Fibroblast of pulmonary artery (primary cell): ENCODE measurements at regions not wholly inside any gene's neighbourhood (a gene's known extent, or its start where the extent isn't known, plus 50 kb on each side); places are given as distances from the start of the nearest gene placed in this dataset.

Source experiments
- DNase-seq: peaks from one replicate; pipeline ENCODE4 v3.0.0-alpha.2; 2010; ENCODE audit warnings: low read depth
- H3K4me3 ChIP-seq: replicated peaks from 2 replicates; pipeline ENCODE4 v1.5.1; 2011; ENCODE audit warnings: low read depth, mild to moderate bottlenecking, control low read depth, low read length, moderate library complexity
- TF ChIP-seq, protein P1 (sequence below): IDR thresholded peaks from 2 replicates; pipeline ENCODE4 v1.5.1; 2011; ENCODE audit warnings: mild to moderate bottlenecking, control low read depth, low read length, inconsistent platforms; ENCODE audit errors: missing control alignments

DNA sequence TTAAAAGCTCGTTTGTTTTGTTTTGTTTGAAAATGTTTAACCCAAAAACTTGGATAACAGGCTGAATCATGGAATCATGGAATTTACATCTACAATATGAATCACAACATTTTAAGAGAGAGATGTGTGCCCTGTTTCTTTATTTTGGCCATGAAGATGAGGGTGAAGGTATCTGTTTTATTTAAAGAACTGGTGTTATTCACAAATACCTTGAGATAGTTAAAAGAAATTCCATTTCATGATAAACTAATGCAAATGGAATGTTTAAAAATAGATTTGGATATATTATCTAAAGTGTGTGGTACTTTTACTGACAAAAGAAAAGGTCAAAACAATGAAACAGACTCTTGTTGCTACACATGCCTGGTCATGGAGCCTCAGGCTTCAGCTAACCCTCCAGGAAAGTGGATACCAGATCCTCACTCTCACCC is 486.0 kb upstream of the CFAP20DC start:
- no peak overlapping the region for H3K4me3 ChIP-seq
- TF ChIP-seq, protein P1, sequence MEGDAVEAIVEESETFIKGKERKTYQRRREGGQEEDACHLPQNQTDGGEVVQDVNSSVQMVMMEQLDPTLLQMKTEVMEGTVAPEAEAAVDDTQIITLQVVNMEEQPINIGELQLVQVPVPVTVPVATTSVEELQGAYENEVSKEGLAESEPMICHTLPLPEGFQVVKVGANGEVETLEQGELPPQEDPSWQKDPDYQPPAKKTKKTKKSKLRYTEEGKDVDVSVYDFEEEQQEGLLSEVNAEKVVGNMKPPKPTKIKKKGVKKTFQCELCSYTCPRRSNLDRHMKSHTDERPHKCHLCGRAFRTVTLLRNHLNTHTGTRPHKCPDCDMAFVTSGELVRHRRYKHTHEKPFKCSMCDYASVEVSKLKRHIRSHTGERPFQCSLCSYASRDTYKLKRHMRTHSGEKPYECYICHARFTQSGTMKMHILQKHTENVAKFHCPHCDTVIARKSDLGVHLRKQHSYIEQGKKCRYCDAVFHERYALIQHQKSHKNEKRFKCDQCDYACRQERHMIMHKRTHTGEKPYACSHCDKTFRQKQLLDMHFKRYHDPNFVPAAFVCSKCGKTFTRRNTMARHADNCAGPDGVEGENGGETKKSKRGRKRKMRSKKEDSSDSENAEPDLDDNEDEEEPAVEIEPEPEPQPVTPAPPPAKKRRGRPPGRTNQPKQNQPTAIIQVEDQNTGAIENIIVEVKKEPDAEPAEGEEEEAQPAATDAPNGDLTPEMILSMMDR, result no peak
- peak; percentile 20 for DNase-seq

DNA sequence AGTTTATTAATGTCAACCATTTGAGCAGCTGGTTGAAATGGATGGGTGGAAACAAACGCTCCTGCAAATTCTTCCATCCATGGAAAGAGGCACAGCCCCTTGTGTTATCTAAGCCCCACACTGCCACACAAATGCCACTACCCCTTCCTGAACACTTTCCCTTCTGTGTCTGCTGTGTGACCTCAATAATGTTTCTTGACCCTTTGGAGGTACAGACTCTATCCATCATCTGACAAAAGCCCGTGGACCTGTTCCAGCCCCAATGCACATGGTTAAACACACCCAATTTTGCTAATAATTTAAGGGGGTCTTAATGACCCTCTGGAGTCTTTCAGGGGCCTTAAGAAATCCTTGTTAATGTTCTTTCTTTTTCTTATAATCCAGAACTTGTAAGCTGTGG is 482.2 kb upstream of the CFAP20DC start:
- DNase-seq, result no peak
- TF ChIP-seq, protein P1, result no peak

DNA sequence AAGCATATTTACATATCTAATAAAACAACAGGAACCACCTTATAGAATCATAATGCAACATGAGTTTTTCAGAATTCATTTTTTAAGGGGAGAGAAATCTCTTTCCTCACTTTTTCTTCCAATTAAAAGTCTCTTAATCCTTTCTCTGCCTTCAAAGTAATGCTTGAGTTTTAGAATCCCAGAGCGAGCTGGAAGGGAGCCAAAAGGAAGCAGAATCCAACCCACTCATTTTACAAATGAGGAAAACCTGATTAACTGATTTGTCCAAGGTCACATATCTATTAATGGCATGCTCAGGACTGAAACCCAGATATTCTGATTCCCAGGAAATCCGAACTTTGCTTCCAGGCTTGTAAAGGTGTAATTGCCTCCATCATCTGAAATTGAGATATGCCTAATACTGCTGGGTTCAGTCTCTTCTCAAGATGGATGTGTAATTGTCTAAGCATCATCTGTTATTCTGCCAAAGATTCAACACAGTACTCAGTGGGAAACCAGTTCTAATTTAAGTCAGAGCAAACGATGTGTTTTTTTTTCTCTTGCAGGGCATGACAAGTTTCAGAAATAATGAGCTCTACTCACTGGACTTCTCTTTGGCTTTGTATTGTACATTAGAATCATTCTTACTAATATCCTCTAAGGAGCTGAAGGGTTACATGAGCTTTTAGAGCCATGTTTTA is 481.4 kb upstream of the CFAP20DC start:
- no peak overlapping the region for H3K4me3 ChIP-seq
- TF ChIP-seq, protein P1, result no peak
- DNase-seq, result no peak

More for the DNA sequence above, 482.2 kb upstream of the CFAP20DC start:
- no peak overlapping the region for H3K4me3 ChIP-seq

DNA sequence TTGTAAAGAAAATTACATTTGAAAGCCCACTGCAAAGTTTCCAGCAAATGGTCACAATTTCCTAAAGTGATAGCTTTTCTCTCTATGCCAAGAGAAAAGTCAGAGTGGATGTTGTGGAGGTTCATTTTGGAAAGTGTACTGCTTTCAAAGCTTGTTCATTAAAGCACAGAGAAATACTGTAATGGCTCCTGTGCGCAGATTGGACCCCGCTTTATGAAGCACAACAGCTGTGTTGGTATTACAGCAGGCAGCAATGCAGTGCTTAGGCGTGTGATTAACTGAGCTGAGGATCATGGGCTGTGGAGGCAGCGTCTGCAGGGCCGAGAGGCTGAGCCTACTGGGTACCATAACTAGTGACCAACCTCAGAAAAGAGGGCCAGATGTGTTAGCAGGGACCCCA is 478.4 kb upstream of the CFAP20DC start:
- no peak for DNase-seq
- TF ChIP-seq, protein P1, result no peak
- no peak overlapping the region for H3K4me3 ChIP-seq

DNA sequence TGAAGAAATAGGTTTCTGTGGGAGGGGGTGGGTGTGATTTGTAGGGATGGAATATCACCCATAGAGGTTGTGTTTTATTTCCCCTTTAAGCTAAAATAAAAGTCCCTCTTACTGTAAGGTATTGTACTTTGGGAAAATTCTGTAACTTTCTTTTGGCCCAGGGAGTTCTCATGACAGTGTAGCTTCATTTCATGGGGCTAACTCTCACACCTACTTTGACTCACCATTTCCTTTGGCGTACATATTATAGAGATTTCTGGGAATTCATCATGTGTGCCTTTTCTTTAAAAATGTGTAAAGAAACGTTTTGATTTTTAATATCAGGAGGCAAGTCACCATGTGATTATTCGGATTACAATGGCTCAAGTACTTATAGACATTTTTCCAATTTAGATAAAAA is 477.7 kb upstream of the CFAP20DC start:
- no peak overlapping the region for H3K4me3 ChIP-seq
- DNase-seq, result no peak
- TF ChIP-seq, protein P1, result no peak

DNA sequence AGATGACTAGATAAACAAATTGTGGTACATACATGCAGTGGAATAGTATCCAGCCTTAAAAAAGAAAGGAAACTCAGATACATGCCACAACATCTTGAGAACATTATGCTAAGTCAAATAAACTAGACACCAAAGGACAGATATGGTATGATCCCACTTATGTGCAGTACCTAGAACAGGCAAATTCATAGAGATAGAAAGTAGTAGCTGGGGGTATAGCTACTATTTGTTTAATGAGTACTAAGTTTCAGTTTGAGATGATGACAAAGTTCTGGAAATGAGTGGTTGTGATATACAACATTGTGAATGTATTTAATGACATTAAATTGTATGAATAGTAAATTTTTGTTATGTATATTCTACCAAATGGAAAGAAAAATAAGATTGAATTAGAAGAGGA is 477.2 kb upstream of the CFAP20DC start:
- DNase-seq, result no peak
- TF ChIP-seq, protein P1, result no peak
- H3K4me3 ChIP-seq, result no peak overlapping the region

DNA sequence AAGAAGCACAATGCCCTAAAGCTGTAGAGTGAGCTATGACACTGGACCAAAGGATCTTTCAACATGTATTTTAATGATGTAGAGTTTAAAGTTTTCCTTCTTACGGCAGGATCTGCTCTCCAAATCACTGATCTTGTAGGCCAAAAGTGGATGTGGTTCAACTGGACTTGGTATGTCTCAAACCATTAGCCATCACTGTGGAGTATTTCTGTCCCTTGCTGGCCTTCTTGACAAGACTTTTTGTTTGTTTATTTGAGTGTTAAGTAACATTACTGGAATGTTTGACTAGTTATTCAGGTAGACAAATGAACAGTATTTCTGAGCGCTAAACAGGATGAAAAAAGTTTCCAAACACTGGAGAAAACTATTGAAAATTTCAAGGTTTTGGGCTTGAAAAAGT is 472.7 kb upstream of the CFAP20DC start:
- TF ChIP-seq, protein P1, result no peak
- no peak overlapping the region for H3K4me3 ChIP-seq

More for the DNA sequence above, 472.7 kb upstream of the CFAP20DC start:
- DNase-seq, result no peak
